Keratinocyte (primary cell): ENCODE measurements at regions not wholly inside any gene's neighbourhood (a gene's known extent, or its start where the extent isn't known, plus 50 kb on each side); places are given as distances from the start of the nearest gene placed in this dataset.

Source experiments
- DNase-seq: peaks from one replicate; pipeline ENCODE4 v3.0.0-alpha.2; 2011; ENCODE audit warnings: low read depth, missing footprints, low spot score
- FAIRE-seq: peaks from 2 replicates; lab custom pipeline; 2011; peaks lifted over from hg19 to GRCh38; lab: Jason Lieb, UNC
- H2AFZ ChIP-seq: 2 replicates; pipeline ENCODE4 v1.6.0; 2012; ENCODE audit warnings: low read length, control low read depth, inconsistent platforms; ENCODE audit not compliant: control insufficient read depth
- H3K27ac ChIP-seq: 2 replicates; pipeline ENCODE4 v1.5.1; 2011; ENCODE audit warnings: low read length; ENCODE audit not compliant: control insufficient read depth, insufficient read depth
- H3K27me3 ChIP-seq: 3 replicates; pipeline ENCODE4 v1.6.0; 2011; ENCODE audit warnings: low read length; ENCODE audit not compliant: control insufficient read depth, insufficient read depth; ENCODE audit errors: extremely low read depth
- H3K36me3 ChIP-seq, 2 experiments: 2 replicates in 1 of 2; 3 replicates in 1 of 2; pipeline ENCODE4 v1.5.1; 2011; ENCODE audit warnings: low read length in 2 of 2, mild to moderate bottlenecking in 1 of 2; ENCODE audit not compliant: control insufficient read depth in 2 of 2, insufficient read depth in 2 of 2; ENCODE audit errors: extremely low read depth in 1 of 2
- H3K4me1 ChIP-seq: 3 replicates; pipeline ENCODE4 v1.5.1; 2011; ENCODE audit warnings: low read length; ENCODE audit not compliant: control insufficient read depth, insufficient read depth; ENCODE audit errors: extremely low read depth
- H3K4me2 ChIP-seq: 3 replicates; pipeline ENCODE4 v1.6.0; 2011; ENCODE audit warnings: low read depth, low read length; ENCODE audit not compliant: control insufficient read depth, insufficient read depth; ENCODE audit errors: extremely low read depth
- H3K4me3 ChIP-seq, 3 experiments: fragments of 200-600 bp in 1 of 3; sonication (generic) in 1 of 3; 2 replicates in 2 of 3; 3 replicates in 1 of 3; pipeline ENCODE4 v1.5.1; 2011 to 2016; ENCODE audit warnings: low read length in 3 of 3, mild to moderate bottlenecking in 3 of 3, control low read depth in 2 of 3, inconsistent platforms in 1 of 3, low read depth in 1 of 3, mixed read lengths in 1 of 3, mixed run types in 1 of 3, moderate library complexity in 1 of 3; ENCODE audit not compliant: control insufficient read depth in 2 of 3, insufficient read depth in 2 of 3; ENCODE audit errors: extremely low read depth in 1 of 3
- H3K79me2 ChIP-seq: 2 replicates; pipeline ENCODE4 v1.6.0; 2012; ENCODE audit warnings: low read length; ENCODE audit not compliant: control insufficient read depth, insufficient read depth
- H3K9ac ChIP-seq: 3 replicates; pipeline ENCODE4 v1.6.0; 2011; ENCODE audit warnings: low read length; ENCODE audit not compliant: control insufficient read depth, insufficient read depth; ENCODE audit errors: extremely low read depth
- H3K9me1 ChIP-seq: 3 replicates; pipeline ENCODE4 v1.6.0; 2011; ENCODE audit warnings: low read length; ENCODE audit not compliant: control insufficient read depth, insufficient read depth; ENCODE audit errors: extremely low read depth
- H3K9me3 ChIP-seq: 2 replicates; pipeline ENCODE4 v1.5.1; 2012; ENCODE audit warnings: low read depth, low read length; ENCODE audit not compliant: control insufficient read depth
- H4K20me1 ChIP-seq: 3 replicates; pipeline ENCODE4 v1.6.0; 2011; ENCODE audit warnings: low read length; ENCODE audit not compliant: control insufficient read depth, insufficient read depth; ENCODE audit errors: extremely low read depth
- CTCF ChIP-seq, 3 experiments: IDR thresholded peaks in 1 of 3; conservative IDR thresholded peaks in 1 of 3; optimal IDR thresholded peaks in 1 of 3; 2 replicates in 2 of 3; 3 replicates in 1 of 3; pipeline versions ENCODE3 to v1.5.1; 2011; ENCODE audit warnings: low read length in 3 of 3, mild to moderate bottlenecking in 3 of 3, moderate library complexity in 2 of 3, control low read depth in 1 of 3, inconsistent platforms in 1 of 3; ENCODE audit not compliant: insufficient read depth in 2 of 3; ENCODE audit errors: extremely low read depth in 1 of 3
- EZH2 ChIP-seq: IDR thresholded peaks from one replicate; pipeline ENCODE4 v1.6.1; 2012; ENCODE audit warnings: inconsistent platforms, mild to moderate bottlenecking, low read length, moderate library complexity
- dilution Hi-C: fragments of 300-500 bp; cut with MboI; formaldehyde crosslinking; loops from one replicate; pipeline ENCODE4 v1.7.0; 2020; ENCODE audit warnings: low sequenced_read_pairs; ENCODE audit not compliant: extremely low pct_ligation_motif_present

GRCh38 chr18:34345738-34346137, 121.0 kb upstream of the NOL4 start:
- no peak overlapping the region for H3K4me2 ChIP-seq
- H3K79me2 ChIP-seq: no peaks in the 10 kb centered on the region
- no peak overlapping the region for H3K27ac ChIP-seq
- DNase-seq (no peak), FAIRE-seq (no peak)
- H3K36me3 ChIP-seq: no peaks in the 10 kb centered on the region
- TF ChIP-seq EZH2 (no peak), CTCF (optimal IDR thresholded peaks at IDR 0.05 in 1 of 3, IDR thresholded peaks at IDR 0.05 in 1 of 3, conservative IDR thresholded peaks at IDR 0.05 in 1 of 3; ENCODE audit: extremely low read depth in 1 of 3, insufficient read depth in 2 of 3, low read length in 3 of 3) (no peak)
- no peak overlapping the region for H2AFZ ChIP-seq
- H4K20me1 ChIP-seq: no peaks in the 10 kb centered on the region
- dilution Hi-C loops: no loop called here
- H3K27me3 ChIP-seq: no peaks in the 10 kb centered on the region
- H3K9ac ChIP-seq: no peak overlapping the region
- peaks cover 5% of the 10 kb centered on the region for H3K4me1 ChIP-seq
- H3K9me3 ChIP-seq: no peaks in the 10 kb centered on the region
- no peak overlapping the region for H3K4me3 ChIP-seq
- H3K9me1 ChIP-seq: no peaks in the 10 kb centered on the region

GRCh38 chr18:34350778-34351177, 126.1 kb upstream of the NOL4 start:
- Histone ChIP-seq H3K4me1 (no peaks in the 10 kb centered on the region), H3K9ac (no peak overlapping the region), H2AFZ (no peak overlapping the region), H3K9me1 (no peaks in the 10 kb centered on the region), H3K27me3 (no peaks in the 10 kb centered on the region), H4K20me1 (no peaks in the 10 kb centered on the region), H3K27ac (no peak overlapping the region), H3K4me2 (no peak overlapping the region), H3K79me2 (no peaks in the 10 kb centered on the region), H3K36me3 (no peaks in the 10 kb centered on the region), H3K4me3 (no peak overlapping the region), H3K9me3 (no peaks in the 10 kb centered on the region)
- FAIRE-seq: no peak
- TF ChIP-seq EZH2: no peak
- no peak for TF ChIP-seq CTCF (optimal IDR thresholded peaks at IDR 0.05 in 1 of 3, IDR thresholded peaks at IDR 0.05 in 1 of 3, conservative IDR thresholded peaks at IDR 0.05 in 1 of 3; ENCODE audit: extremely low read depth in 1 of 3, insufficient read depth in 2 of 3, low read length in 3 of 3)
- dilution Hi-C loops: no loop called here
- DNase-seq: no peak
